Transverse colon (tissue), 4 donors: ENCODE measurements at regions not wholly inside any gene's neighbourhood (a gene's known extent, or its start where the extent isn't known, plus 50 kb on each side); places are given as distances from the start of the nearest gene placed in this dataset.

Experiments
- DNase-seq: peaks from one replicate; pipeline ENCODE4 v3.0.0-alpha.2; 2019
- H3K27ac ChIP-seq, 4 donors: fragments of 200-600 bp; sonication (generic); 2 replicates each; pipeline ENCODE4 v1.5.1; 2016 to 2018; ENCODE audit warnings: inconsistent platforms in 4 of 4
- H3K27me3 ChIP-seq: fragments of 200-600 bp; sonication (generic); 2 replicates; pipeline ENCODE4 v1.5.1; 2017; ENCODE audit warnings: inconsistent platforms
- H3K36me3 ChIP-seq, 4 donors: fragments of 200-600 bp; sonication (generic); 2 replicates each; pipeline ENCODE4 v1.5.1; 2017 to 2019; ENCODE audit warnings: inconsistent platforms in 4 of 4
- H3K4me1 ChIP-seq, 4 donors: fragments of 200-600 bp; sonication (generic); 2 replicates each; pipeline ENCODE4 v1.5.1; 2017 to 2020; ENCODE audit warnings: inconsistent platforms in 4 of 4
- H3K4me3 ChIP-seq, 4 donors: fragments of 200-600 bp; sonication (generic); 1 replicate in 1 of 4; 2 replicates in 3 of 4; pipeline versions ENCODE4 v1.5.1 to v1.6.1; 2017 to 2019; ENCODE audit warnings: inconsistent platforms in 4 of 4
- H3K9me3 ChIP-seq, 2 donors: fragments of 200-600 bp; sonication (generic); 2 replicates each; pipeline ENCODE4 v1.5.1; 2017 to 2019; ENCODE audit warnings: inconsistent platforms in 2 of 2
- CTCF ChIP-seq, 5 experiments: fragments of 200-600 bp in 3 of 5; fragments of 450-650 bp in 2 of 5; sonication (generic) in 3 of 5; IDR thresholded peaks; 1 replicate in 2 of 5; 2 replicates in 3 of 5; pipeline ENCODE4 v1.5.1; 2016 to 2017; ENCODE audit warnings: antibody characterized with exemption in 5 of 5, inconsistent platforms in 3 of 5, mild to moderate bottlenecking in 2 of 5, moderate library complexity in 1 of 5
- EP300 ChIP-seq: sonication (generic); formaldehyde crosslinking; IDR thresholded peaks from one replicate; pipeline ENCODE4 v1.6.1; 2017; ENCODE audit warnings: antibody characterized with exemption, low read depth
- POLR2A ChIP-seq: fragments of 450-650 bp; IDR thresholded peaks from one replicate; pipeline ENCODE4 v1.6.1; 2016; ENCODE audit warnings: antibody characterized with exemption, mild to moderate bottlenecking, moderate library complexity
- POLR2AphosphoS5 ChIP-seq, 3 donors: sonication (generic); formaldehyde crosslinking; IDR thresholded peaks; one replicate each; pipeline ENCODE4 v1.6.1; 2016; ENCODE audit warnings: antibody characterized with exemption in 3 of 3
- WGBS, 2 donors: methylation state at CpG; one replicate each; pipeline ENCODE4 v1.1.5; 2018; ENCODE audit warnings: low coverage in 1 of 2; 5-methylcytosine and 5-hydroxymethylcytosine counted together
- in situ Hi-C, 4 donors: fragments of 200-750 bp; cut with MboI; loops; one replicate each; pipeline versions ENCODE4 v1.15.0 to v1.15.1; 2017; ENCODE audit warnings: low sequenced_read_pairs in 3 of 4, low pct_ligation_motif_present in 1 of 4, low pct_unique_long_range_greater_than_20kb in 1 of 4
- intact Hi-C: fragments of 100-400 bp; cut with DNase I; formaldehyde crosslinking; loops from one replicate; pipeline ENCODE4 v1.15.1; 2023; ENCODE audit warnings: low total_unique reads

GRCh38 chr21:16420031-16420724 lies 690.4 kb downstream of the USP25 start:
- WGBS, 2 donors, result 9 to 19% methylated on average over 4 of the region's 4 CpGs
- Histone ChIP-seq H3K4me1 (peaks cover 0 to 6% (median 0%) of the 10 kb centered on the region in 4 donors), H3K27ac (peak overlapping the region; percentile 35 to 76 (median 61)), H3K36me3 (no peaks in the 10 kb centered on the region), H3K9me3 (no peaks in the 10 kb centered on the region), H3K27me3 (no peaks in the 10 kb centered on the region), H3K4me3 (peak overlapping the region in 3 of 4 donors; percentile 10 to 22 (median 10))
- DNase-seq, result no peak
- no peak for TF ChIP-seq POLR2A
- no peak for TF ChIP-seq POLR2AphosphoS5 (IDR thresholded peaks at IDR 0.05)
- no peak for TF ChIP-seq CTCF (IDR thresholded peaks at IDR 0.05)
- TF ChIP-seq EP300, result no peak
- in situ Hi-C loops, result no loop called here
- intact Hi-C loops, result no loop called here

GRCh38 chr21:16421007-16421406 lies 691.2 kb downstream of the USP25 start:
- Histone ChIP-seq H3K4me3 (no peak overlapping the region), H3K4me1 (peaks cover 0 to 6% (median 0%) of the 10 kb centered on the region in 4 donors), H3K27me3 (no peaks in the 10 kb centered on the region), H3K36me3 (no peaks in the 10 kb centered on the region), H3K27ac (peak overlapping the region in 1 of 4 donors; percentile 10), H3K9me3 (no peaks in the 10 kb centered on the region)
- in situ Hi-C loops (no loop called here), intact Hi-C loops (no loop called here)
- WGBS, 2 donors, result 56 to 71% methylated on average over 2 of the region's 2 CpGs
- TF ChIP-seq POLR2AphosphoS5 (IDR thresholded peaks at IDR 0.05) (no peak), EP300 (no peak), CTCF (IDR thresholded peaks at IDR 0.05) (no peak), POLR2A (no peak)
- DNase-seq, result no peak

GRCh38 chr21:16421965-16422364 lies 692.2 kb downstream of the USP25 start:
- Histone ChIP-seq H3K27ac (peak overlapping the region in 1 of 4 donors; percentile 10), H3K9me3 (no peaks in the 10 kb centered on the region), H3K4me1 (peaks cover 0 to 6% (median 0%) of the 10 kb centered on the region in 4 donors), H3K27me3 (no peaks in the 10 kb centered on the region), H3K36me3 (no peaks in the 10 kb centered on the region), H3K4me3 (no peak overlapping the region)
- TF ChIP-seq POLR2A (no peak), CTCF (IDR thresholded peaks at IDR 0.05) (no peak), EP300 (no peak), POLR2AphosphoS5 (IDR thresholded peaks at IDR 0.05) (no peak)
- WGBS, 2 donors, result 85 to 86% methylated on average over 3 of the region's 3 CpGs
- intact Hi-C loops, result no loop called here
- DNase-seq, result no peak
- in situ Hi-C loops, result no loop called here

- Histone ChIP-seq H3K4me1 (peaks cover 0 to 6% (median 0%) of the 10 kb centered on the region in 4 donors), H3K27ac (peak overlapping the region in 1 of 4 donors; percentile 16), H3K27me3 (no peaks in the 10 kb centered on the region), H3K36me3 (no peaks in the 10 kb centered on the region), H3K9me3 (no peaks in the 10 kb centered on the region), H3K4me3 (no peak overlapping the region)
- 24 to 25% methylated on average over 2 of the region's 2 CpGs for WGBS, 2 donors
- intact Hi-C loops (no loop called here), in situ Hi-C loops (no loop called here)
- TF ChIP-seq EP300, result no peak
- TF ChIP-seq POLR2AphosphoS5 (IDR thresholded peaks at IDR 0.05), result no peak
- TF ChIP-seq CTCF (IDR thresholded peaks at IDR 0.05), result no peak
- TF ChIP-seq POLR2A, result no peak
- DNase-seq, result no peak
Observed at GRCh38 chr21:16422702-16423101, 692.9 kb downstream of the USP25 start.
